Endothelial cell of umbilical vein (primary cell): ENCODE measurements at regions not wholly inside any gene's neighbourhood (a gene's known extent, or its start where the extent isn't known, plus 50 kb on each side); places are given as distances from the start of the nearest gene placed in this dataset.

ENCODE experiments used
- BruUV-seq: library from RNA; stranded (reverse); fragments of 400-500 nt; replicated peaks from 2 replicates; lab custom pipeline; 2021; lab: Mats Ljungman, UMichigan
- CTCF ChIA-PET: fragments of 300-600, 350-600 bp; sonication (Branson Sonifier 250); formaldehyde crosslinking; loops from one replicate; lab custom pipeline; 2021; ENCODE audit warnings: antibody characterized with exemption, inconsistent platforms; lab: Charles Lee
- POLR2A ChIA-PET: fragments of 300-600, 350-600 bp; sonication (Branson Sonifier 250); formaldehyde crosslinking; loops from one replicate; lab custom pipeline; 2021; ENCODE audit warnings: antibody characterized with exemption, inconsistent platforms; lab: Charles Lee
- DNase-seq: peaks from one replicate; pipeline ENCODE4 v3.0.0-alpha.2; 2011; ENCODE audit warnings: low read depth, low spot score
- FAIRE-seq: peaks from 2 replicates; lab custom pipeline; 2011; peaks lifted over from hg19 to GRCh38; lab: Jason Lieb, UNC
- H2AFZ ChIP-seq: 2 replicates; pipeline ENCODE4 v1.6.0; 2012; ENCODE audit warnings: low read depth, low read length, control low read depth, inconsistent platforms
- H3K27ac ChIP-seq: 2 replicates; pipeline ENCODE4 v1.5.1; 2011; ENCODE audit warnings: low read depth, mild to moderate bottlenecking, control low read depth, low read length, moderate library complexity; ENCODE audit not compliant: insufficient read depth
- H3K27me3 ChIP-seq, 2 experiments: 2 replicates each; pipeline versions ENCODE4 v1.6.0 to v1.6.1; 2011; ENCODE audit warnings: low read length in 2 of 2, mixed read lengths in 1 of 2; ENCODE audit not compliant: control insufficient read depth in 2 of 2, insufficient read depth in 2 of 2
- H3K36me3 ChIP-seq, 2 experiments: 2 replicates in 1 of 2; 3 replicates in 1 of 2; pipeline ENCODE4 v1.5.1; 2011; ENCODE audit warnings: low read length in 2 of 2, mild to moderate bottlenecking in 1 of 2, moderate library complexity in 1 of 2; ENCODE audit not compliant: control insufficient read depth in 2 of 2, insufficient read depth in 2 of 2; ENCODE audit errors: extremely low read depth in 1 of 2
- H3K4me1 ChIP-seq: 3 replicates; pipeline ENCODE4 v1.5.1; 2011; ENCODE audit warnings: mild to moderate bottlenecking, low read length; ENCODE audit not compliant: control insufficient read depth, insufficient read depth; ENCODE audit errors: extremely low read depth
- H3K4me2 ChIP-seq: 2 replicates; pipeline ENCODE4 v1.6.1; 2011; ENCODE audit warnings: low read length, control low read depth, mixed read lengths; ENCODE audit not compliant: insufficient read depth
- H3K4me3 ChIP-seq, 3 experiments: fragments of 200-600 bp in 1 of 3; sonication (generic), shearing (Covaris generic) in 1 of 3; replicated peaks in 1 of 3; 2 replicates each; pipeline ENCODE4 v1.5.1; 2011 to 2016; ENCODE audit warnings: control low read depth in 3 of 3, low read length in 3 of 3, mild to moderate bottlenecking in 2 of 3, inconsistent platforms in 1 of 3, low read depth in 1 of 3, moderate library complexity in 1 of 3; ENCODE audit not compliant: insufficient read depth in 1 of 3
- H3K79me2 ChIP-seq: 2 replicates; pipeline ENCODE4 v1.6.0; 2012; ENCODE audit warnings: low read length, inconsistent platforms; ENCODE audit not compliant: control insufficient read depth, insufficient read depth
- H3K9ac ChIP-seq: replicated peaks from 2 replicates; pipeline ENCODE3; 2011; ENCODE audit warnings: low read length, control low read depth; ENCODE audit not compliant: insufficient read depth; ENCODE audit errors: extremely low read depth
- H3K9me1 ChIP-seq: replicated peaks from 3 replicates; pipeline ENCODE4 v1.6.0; 2011; ENCODE audit warnings: mild to moderate bottlenecking, low read length; ENCODE audit not compliant: control insufficient read depth, insufficient read depth; ENCODE audit errors: extremely low read depth
- H3K9me3 ChIP-seq: replicated peaks from 2 replicates; pipeline ENCODE4 v1.5.1; 2012; ENCODE audit warnings: low read length, inconsistent platforms; ENCODE audit not compliant: control insufficient read depth, insufficient read depth
- H4K20me1 ChIP-seq: replicated peaks from 2 replicates; pipeline ENCODE3; 2011; ENCODE audit warnings: mild to moderate bottlenecking, low read length; ENCODE audit not compliant: control insufficient read depth, insufficient read depth; ENCODE audit errors: extremely low read depth
- CTCF ChIP-seq, 2 donors: IDR thresholded peaks; 1 replicate in 1 of 2; 2 replicates in 1 of 2; pipeline ENCODE4 v1.5.1; 2011; ENCODE audit warnings: low read length in 2 of 2, mild to moderate bottlenecking in 2 of 2, moderate library complexity in 2 of 2, control low read depth in 1 of 2, inconsistent platforms in 1 of 2, low read depth in 1 of 2; ENCODE audit not compliant: insufficient read depth in 1 of 2; ENCODE audit errors: extremely low read depth in 1 of 2
- EZH2 ChIP-seq: IDR thresholded peaks from 2 replicates; pipeline ENCODE4 v1.6.1; 2012; ENCODE audit warnings: borderline replicate concordance, low read depth, mild to moderate bottlenecking, moderate library complexity, low read length, inconsistent platforms; ENCODE audit not compliant: severe bottlenecking
- FOS ChIP-seq: IDR thresholded peaks from 2 replicates; pipeline ENCODE4 v1.6.1; 2011; ENCODE audit warnings: mild to moderate bottlenecking, low read length, moderate library complexity, borderline replicate concordance; ENCODE audit not compliant: insufficient read depth
- GATA2 ChIP-seq: IDR thresholded peaks from 2 replicates; pipeline ENCODE4 v1.7.0; 2011; ENCODE audit warnings: low read depth, mild to moderate bottlenecking, moderate library complexity, mixed read lengths, low read length; ENCODE audit not compliant: insufficient read length, insufficient read depth
- JUN ChIP-seq: IDR thresholded peaks from 2 replicates; pipeline ENCODE4 v1.6.1; 2011; ENCODE audit warnings: borderline replicate concordance, low read depth; ENCODE audit not compliant: insufficient read length, insufficient read depth
- MAX ChIP-seq: IDR thresholded peaks from 2 replicates; pipeline ENCODE4 v1.6.1; 2011; ENCODE audit not compliant: insufficient read depth, insufficient read length
- MYC ChIP-seq: IDR thresholded peaks from one replicate; pipeline ENCODE4 v1.6.1; 2011; ENCODE audit warnings: mild to moderate bottlenecking, low read depth, low read length
- POLR2A ChIP-seq: IDR thresholded peaks from 2 replicates; pipeline ENCODE4 v1.6.1; 2012; ENCODE audit warnings: low read depth, mild to moderate bottlenecking, control low read depth, low read length
- POLR2AphosphoS5 ChIP-seq: IDR thresholded peaks from 2 replicates; pipeline ENCODE4 v1.6.1; 2012; ENCODE audit warnings: low read depth, mild to moderate bottlenecking, control low read depth, low read length, moderate library complexity; ENCODE audit not compliant: insufficient read depth
- dilution Hi-C: fragments of 300-500 bp; cut with MboI; formaldehyde crosslinking; loops from one replicate; pipeline ENCODE4 v1.15.0; 2019; ENCODE audit warnings: low sequenced_read_pairs; ENCODE audit not compliant: extremely low pct_ligation_motif_present
- intact Hi-C: fragments of 100-400 bp; cut with micrococcal nuclease; formaldehyde crosslinking; loops from one replicate; pipeline ENCODE4 v1.10.0; 2022

GRCh38 chr4:35604252-35604651 is 640.1 kb downstream of the ARAP2 start:
- Histone ChIP-seq H3K4me1 (no peaks in the 10 kb centered on the region), H3K9me1 (no peaks in the 10 kb centered on the region), H3K9ac (no peak overlapping the region), H3K36me3 (no peaks in the 10 kb centered on the region), H3K27ac (no peak overlapping the region), H3K9me3 (no peaks in the 10 kb centered on the region), H3K79me2 (no peaks in the 10 kb centered on the region), H3K27me3 (no peaks in the 10 kb centered on the region), H2AFZ (no peak overlapping the region), H4K20me1 (no peaks in the 10 kb centered on the region), H3K4me2 (no peak overlapping the region), H3K4me3 (no peak overlapping the region)
- ChIA-PET POLR2A (no interaction called here), CTCF (no interaction called here)
- intact Hi-C loops, result no loop called here
- TF ChIP-seq POLR2A, result no peak
- no peak for TF ChIP-seq GATA2
- TF ChIP-seq MAX, result no peak
- TF ChIP-seq CTCF (IDR thresholded peaks at IDR 0.05; ENCODE audit: extremely low read depth in 1 of 2, insufficient read depth in 1 of 2, low read depth in 1 of 2, low read length in 2 of 2), result no peak
- no peak for TF ChIP-seq POLR2AphosphoS5
- no peak for TF ChIP-seq EZH2
- dilution Hi-C loops, result no loop called here
- DNase-seq (no peak), FAIRE-seq (no peak)
- BruUV-seq, result no TSS peak

- Histone ChIP-seq H3K4me1 (no peaks in the 10 kb centered on the region), H3K9ac (no peak overlapping the region), H3K36me3 (no peaks in the 10 kb centered on the region), H3K27me3 (no peaks in the 10 kb centered on the region), H3K27ac (no peak overlapping the region), H2AFZ (no peak overlapping the region), H3K79me2 (no peaks in the 10 kb centered on the region), H3K4me3 (no peak overlapping the region), H3K9me3 (no peaks in the 10 kb centered on the region), H4K20me1 (no peaks in the 10 kb centered on the region), H3K4me2 (no peak overlapping the region), H3K9me1 (no peaks in the 10 kb centered on the region)
- FAIRE-seq (no peak), DNase-seq (no peak)
- ChIA-PET POLR2A (no interaction called here), CTCF (no interaction called here)
- no TSS peak for BruUV-seq
- TF ChIP-seq MAX (no peak), GATA2 (no peak), POLR2AphosphoS5 (no peak), MYC (no peak), FOS (no peak), JUN (no peak), EZH2 (no peak), POLR2A (no peak), CTCF (IDR thresholded peaks at IDR 0.05; ENCODE audit: extremely low read depth in 1 of 2, insufficient read depth in 1 of 2, low read depth in 1 of 2, low read length in 2 of 2) (no peak)
- intact Hi-C loops (no loop called here), dilution Hi-C loops (no loop called here)
Measured at GRCh38 chr4:35604724-35605123, 639.6 kb downstream of the ARAP2 start.
